ENCODE measurements at regions not wholly inside any gene's neighbourhood (a gene's known extent, or its start where the extent isn't known, plus 50 kb on each side); places are given as distances from the start of the nearest gene placed in this dataset.

DNA sequence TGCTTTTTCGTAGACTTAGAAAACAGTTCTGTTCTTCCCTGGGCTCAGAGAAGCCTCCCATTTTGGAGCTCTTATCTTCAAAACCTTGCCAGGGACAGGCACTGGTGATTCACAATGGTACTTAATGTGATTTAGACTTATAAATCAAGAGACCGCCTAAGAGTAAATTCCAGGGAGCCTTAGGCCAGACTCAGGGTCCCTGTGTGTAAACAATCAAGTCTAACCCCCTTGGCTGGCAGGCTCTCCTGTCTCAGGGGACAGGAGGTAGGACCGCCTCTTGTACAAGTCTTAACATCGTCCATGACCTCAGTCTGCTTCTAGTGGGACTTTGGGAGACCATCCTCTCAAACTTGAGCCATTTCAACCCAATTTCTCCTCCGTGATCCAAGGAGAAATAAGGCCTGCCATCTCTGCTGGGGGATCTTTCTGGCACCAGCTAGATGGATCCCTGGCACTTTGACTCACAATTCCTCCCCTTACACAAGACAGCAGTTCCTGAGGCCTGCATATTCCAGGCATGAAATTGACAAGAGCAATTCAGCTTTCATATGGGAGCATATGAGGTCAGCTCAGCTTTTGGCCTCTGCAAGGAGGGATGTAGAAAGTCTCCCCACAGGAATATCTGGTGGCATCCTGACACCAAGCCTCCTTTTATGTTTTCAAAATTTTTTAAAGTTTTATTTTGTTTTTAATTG, 487.0 kb downstream of the TNS1 start:
- DNase-seq, result no peak

- DNase-seq, result no peak
These were observed 489.5 kb downstream of the TNS1 start for GRCh38 chr2:217513258-217513657.

DNA sequence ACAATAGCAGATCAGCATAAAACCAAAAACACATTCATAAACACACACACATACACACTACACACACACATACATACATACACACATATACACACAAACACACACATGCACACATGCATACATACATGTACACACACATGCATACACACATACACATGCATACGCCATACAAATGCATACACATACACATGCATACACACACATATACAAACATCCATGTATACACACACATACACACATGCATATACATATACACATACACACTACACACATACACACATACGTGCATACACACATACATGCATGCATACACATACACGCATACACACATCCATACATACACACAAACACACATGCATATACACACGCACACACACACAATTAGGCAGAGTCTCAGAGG, 490.1 kb downstream of the TNS1 start:
- no peak for DNase-seq

DNA sequence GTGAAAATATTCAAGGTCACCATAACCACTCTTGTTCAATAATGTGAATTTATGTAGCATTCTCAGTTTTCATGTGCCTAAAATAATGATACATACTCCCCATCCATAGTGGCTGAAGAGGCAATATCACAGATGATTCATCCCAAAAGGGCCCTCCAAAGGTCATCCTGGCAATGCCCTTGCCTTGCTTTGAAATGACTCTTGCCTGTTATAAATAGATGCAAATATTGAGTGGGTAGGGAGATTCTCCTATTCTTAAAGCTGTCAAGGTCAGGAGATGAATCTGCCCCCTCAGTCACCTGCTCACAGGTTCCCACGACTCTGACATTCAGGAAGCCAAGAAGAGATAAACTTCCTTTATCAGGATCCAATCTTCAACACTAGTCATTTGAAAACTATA, 490.5 kb downstream of the TNS1 start:
- no peak for DNase-seq

GRCh38 chr2:217511850-217512249, 490.9 kb downstream of the TNS1 start:
- DNase-seq, result no peak

DNA sequence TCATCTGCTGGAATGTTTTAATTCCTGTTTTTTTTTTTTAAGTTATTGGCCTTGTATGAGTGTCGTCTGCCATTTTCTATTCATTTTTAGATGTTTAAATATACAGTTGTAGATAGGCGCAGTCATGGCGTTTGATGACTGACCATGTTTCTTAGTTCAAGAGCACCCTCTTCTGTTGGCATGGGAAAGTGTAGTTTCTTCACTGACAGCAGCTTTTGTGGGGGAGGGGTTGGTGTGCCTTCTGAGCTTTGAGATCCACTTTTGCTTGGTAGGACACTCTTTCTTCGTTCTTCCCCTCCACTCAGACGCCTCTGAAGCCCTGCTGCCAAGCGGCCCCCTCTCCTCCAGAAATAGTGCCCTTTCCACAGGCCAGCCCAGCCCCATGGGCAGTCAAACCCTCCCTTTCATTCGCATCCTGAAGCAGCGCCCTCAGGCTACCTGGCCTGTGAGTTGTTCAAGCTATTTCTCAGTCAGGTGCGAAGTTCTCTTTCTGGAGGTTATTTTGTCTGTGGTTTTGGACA, 492.0 kb downstream of the TNS1 start:
- peak; percentile 54 for DNase-seq

- DNase-seq, result no peak
These were observed 497.5 kb downstream of the TNS1 start for GRCh38 chr2:217505303-217505702.

DNA sequence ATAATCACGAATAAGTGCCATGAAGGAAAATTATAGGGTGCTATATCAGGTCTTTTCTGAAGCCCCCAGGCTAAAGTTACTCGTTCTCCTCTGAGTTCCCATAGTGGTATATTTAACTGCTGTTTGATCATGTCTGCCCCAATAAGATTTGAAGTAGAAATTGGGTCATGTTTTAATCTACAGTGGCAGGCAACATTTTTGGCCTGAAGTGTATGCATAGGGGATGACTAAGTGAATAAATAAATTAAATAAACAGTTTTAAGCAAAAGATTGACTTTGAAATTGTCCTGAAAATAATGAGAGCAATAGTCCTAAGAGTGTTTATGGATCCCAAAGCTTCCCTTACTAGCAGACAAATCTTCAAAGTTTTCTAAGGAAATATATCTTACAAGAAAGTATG, 500.9 kb downstream of the TNS1 start:
- DNase-seq, result no peak

GRCh38 chr2:217497843-217498377, 504.9 kb downstream of the TNS1 start:
- DNase-seq, result no peak

DNA sequence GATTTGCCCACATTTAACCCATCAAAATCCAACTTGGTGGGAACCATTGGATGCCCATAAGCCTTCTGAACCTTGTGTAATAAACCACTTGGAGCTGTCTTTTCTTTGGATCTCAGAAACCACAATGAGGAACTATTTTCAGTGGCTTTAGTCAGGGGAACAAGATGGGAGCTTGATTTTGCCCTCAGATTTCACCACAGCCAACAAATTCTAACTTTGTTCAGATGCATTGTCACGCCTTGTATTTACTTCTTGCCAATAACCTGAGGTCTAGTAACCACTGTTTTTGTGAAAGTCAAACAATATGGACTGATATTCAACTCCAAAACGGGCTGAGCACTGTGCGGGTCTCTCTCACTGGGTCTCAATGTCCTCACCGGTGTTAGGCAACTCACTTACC, 508.2 kb downstream of the TNS1 start:
- no peak for DNase-seq

DNA sequence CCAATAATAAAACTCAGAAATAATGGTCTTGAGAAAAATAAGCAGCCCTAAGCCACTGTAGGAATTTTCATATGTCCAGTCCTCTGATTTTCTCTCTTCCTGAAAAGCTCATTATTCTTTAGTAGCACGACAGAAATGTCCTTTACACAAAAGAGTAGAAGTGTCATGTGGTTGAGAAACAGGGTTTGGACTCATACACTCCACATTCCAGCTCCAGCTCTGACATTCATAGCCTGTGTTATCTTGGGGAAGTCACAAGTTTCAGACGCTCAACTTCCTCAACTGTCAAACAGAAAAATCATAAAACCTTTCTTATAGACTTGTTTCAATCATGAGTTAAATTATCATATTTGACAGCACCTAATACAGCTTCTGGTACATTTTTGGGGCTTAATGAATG, 511.5 kb downstream of the TNS1 start:
- DNase-seq, result no peak

GRCh38 chr2:217489145-217489960, 513.4 kb downstream of the TNS1 start:
- DNase-seq, result no peak

- no peak for DNase-seq
These were observed 518.7 kb downstream of the TNS1 start for GRCh38 chr2:217484046-217484445.

- no peak for DNase-seq
These were observed 520.6 kb downstream of the TNS1 start for GRCh38 chr2:217482056-217482710.

GRCh38 chr2:217481577-217481976, 521.2 kb downstream of the TNS1 start:
- no peak for DNase-seq

- DNase-seq, result no peak
These were observed 523.2 kb downstream of the TNS1 start for GRCh38 chr2:217479566-217479965.

DNA sequence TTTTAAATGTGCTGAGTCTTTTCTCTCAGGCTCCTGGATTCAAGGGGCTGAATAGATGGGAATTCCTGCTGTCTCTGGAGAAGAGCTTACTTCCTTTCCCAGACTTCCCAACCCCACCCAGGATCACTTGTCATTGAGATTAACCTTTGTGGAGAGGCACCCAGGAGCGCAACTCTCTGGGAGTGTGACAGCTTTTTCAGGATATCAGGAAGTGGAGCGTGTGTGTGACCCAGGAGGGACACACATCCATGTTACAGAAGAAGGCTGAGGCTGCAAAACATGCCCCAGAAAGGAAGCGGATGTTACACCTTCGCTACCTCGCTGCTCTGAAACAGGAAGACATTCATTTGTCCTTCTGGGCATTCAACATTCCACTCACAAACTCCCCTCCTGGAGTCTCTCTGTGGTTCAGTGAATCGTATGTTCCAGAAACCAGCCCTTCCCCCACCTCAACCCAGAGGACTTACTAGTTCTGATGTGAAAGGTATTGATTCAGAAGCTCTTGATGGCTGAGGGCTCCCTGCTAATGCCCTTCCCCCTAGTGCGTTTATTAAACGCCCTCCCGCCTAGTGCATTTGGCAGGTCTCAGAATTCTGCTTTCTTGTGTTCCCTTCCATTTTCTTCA, 523.9 kb downstream of the TNS1 start:
- DNase-seq, result no peak

DNA sequence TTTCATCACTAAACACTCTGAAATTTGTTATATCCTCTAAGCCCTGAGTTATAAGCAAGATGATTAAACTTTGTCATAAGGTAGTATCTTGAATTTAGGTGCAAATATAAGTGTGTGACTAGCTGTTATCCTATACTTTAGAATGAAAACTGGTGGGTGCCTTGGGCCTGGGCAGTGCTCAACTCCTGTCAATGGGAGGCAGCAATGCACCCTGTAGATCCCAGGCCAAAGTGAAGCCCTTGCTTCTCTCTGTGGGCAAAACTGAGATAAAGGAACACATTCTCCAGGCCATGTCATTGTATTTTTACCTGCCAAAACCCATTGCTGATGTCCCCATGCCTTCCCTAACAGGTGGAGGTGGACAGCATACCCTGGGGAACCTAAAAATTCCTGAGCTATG, 525.2 kb downstream of the TNS1 start:
- no peak for DNase-seq

GRCh38 chr2:217475791-217476190, 527.0 kb downstream of the TNS1 start:
- no peak for DNase-seq

- no peak for DNase-seq
These were observed 527.7 kb downstream of the TNS1 start for GRCh38 chr2:217475101-217475500.

GRCh38 chr2:217471319-217471718, 531.5 kb downstream of the TNS1 start:
- no peak for DNase-seq

GRCh38 chr2:217469203-217469810, 533.5 kb downstream of the TNS1 start:
- no peak for DNase-seq

All from activated CD4-positive, alpha-beta T cell treated with anti-CD3 and anti-CD28 coated beads, Interleukin-10, Interleukin-2, amounts not matched to agents 100 ng/mL and 50 ng/mL, durations not matched to agents 16 hours and 8 hours (primary cell).